ENCODE measurements at regions not wholly inside any gene's neighbourhood (a gene's known extent, or its start where the extent isn't known, plus 50 kb on each side); places are given as distances from the start of the nearest gene placed in this dataset.
A peak's percentile ranks its signal among the peaks of the same experiment; 100 is the strongest.

DNA sequence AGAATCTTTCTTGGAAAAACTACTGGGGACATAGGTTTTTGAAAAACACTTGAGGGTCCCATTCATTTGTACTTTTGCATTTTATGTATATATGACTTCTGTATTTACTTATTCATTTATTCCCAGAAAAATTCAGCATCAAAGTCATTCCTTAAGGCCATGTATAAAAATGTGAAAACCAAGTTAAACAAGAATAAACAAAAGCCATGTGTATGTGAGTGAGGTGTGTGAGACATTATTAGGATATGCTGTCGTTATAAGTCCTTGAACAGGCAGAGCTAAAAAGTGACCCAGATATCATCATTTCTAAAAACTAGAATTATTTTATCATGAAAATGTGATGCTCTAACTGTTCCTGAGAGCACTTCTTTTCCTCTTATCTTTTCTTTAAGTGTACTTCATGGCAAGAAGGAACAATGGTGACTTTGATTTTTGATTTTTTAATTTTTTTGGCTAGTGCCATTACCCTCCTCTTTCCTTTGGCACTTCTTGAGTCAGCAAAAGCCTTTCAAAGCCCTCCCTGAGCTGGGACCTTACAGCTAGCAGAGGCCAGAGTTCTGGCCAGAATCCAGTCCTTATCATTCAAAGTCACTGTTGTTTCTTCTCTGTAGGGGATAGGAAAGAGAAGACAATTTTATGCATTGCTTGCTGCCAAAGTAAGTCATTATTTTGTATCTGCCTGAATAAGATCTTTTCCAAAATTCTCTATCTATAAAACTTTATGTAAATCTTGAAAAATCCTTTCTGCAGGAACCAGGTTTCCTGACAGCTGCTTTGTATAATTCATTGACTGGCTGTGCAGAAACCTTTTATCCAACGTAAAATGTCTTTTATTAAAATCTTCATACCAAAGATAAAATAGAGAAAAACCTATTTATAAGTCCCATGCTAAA, 419.7 kb upstream of the PRICKLE1 start:
- DNase-seq: no peak

DNA sequence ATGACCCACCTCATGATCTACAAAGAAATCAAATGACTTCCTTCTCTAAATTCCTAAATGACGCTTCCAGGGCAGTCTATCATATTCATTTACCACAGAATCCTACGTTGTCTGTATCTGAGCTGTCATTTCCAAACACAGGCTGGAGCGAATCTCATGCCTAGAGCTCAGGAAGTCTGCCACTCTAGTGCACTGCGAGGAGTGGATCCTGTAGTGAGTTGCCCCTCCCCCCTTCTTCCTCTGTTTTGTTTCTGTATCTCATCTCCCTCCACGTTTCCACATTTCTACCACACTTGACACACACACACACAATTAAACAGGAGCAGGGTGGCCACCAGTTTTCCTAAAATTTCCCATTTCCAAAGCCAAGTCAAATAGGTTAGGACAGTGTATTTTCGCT, 415.4 kb upstream of the PRICKLE1 start:
- DNase-seq: peak; percentile 60

DNA sequence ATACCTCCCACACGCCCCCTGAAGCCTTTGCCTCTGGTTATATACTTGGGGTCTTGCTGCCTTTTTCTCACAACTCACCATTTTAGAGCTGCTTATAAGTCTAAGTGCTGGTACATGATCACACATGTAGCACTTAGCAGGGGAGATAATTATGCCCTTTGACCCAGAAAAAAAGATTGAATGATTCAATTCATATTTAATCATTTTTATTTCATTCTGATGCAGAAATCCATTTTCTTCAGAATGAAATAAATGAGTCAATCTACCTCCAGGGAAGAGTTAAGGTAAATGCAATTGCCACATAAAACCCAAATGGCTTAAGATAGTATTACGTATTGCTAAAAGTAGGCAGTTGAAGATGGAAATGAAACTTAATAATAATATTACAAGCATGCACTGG, 414.6 kb upstream of the PRICKLE1 start:
- no peak for DNase-seq

DNA sequence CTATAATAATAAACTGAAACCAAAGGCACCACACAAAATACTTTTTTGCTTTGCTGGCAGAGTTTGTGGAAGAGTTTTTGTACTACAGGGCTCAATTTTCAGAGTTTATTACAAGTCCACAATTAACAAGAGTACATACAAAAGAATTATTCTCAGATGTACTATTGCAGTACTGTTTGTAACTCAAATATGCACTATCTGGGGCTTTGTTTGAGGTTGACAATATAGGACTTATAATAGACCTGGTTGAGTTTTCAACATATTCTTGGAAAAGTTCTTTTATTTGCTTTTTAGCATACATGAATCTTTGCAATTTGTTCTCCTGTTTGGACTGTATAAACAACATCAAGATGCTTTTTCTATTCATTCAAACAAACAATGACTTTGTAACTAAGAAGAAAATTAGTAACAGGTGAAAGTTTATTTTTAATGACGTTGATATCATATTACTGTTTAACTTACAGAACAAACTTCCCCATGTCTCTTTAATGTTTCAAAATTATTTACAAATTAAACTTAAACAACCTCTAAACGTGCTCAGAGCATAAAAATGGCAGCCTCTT, 407.4 kb upstream of the PRICKLE1 start:
- DNase-seq: no peak

DNA sequence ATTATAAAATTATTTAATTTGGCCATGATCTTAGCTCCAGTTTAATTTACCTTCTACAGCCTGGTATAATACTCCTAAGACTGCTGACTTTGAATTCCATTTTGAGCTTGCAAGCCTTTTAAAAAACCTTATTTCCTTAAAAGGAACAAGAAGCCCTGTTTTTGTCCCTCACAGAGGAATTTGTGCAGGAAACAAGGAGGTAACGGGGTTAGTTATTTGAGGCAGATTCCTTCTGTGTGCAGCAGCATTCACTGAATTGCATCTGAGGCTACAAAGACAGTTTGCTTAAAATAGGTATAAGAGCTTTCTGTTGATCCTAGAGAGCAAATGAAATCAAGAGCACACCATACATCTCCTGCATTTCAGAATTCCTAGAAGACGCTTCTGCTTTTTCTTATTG, 403.3 kb upstream of the PRICKLE1 start:
- no peak for DNase-seq

DNA sequence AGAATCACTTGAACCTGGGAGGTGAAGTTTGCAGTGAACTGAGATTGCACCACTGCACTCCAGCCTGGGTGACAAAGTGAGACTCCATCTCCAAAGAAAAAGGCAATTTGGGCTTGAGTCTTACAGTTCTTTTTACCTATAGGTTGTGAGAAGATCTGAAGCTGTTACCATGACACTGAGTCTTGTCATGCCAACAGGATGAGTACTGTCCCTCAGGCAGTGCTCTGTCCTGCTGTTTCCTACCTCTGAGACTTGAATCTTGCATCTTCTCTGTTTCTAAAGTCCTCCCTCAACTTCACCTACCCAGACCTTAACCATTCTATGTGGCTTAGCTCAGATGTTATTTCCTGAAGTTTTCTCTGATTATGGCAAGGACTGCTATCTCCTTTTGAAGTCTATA, 400.8 kb upstream of the PRICKLE1 start:
- peak; percentile 62 for DNase-seq

- peak; percentile 67 for DNase-seq
Observed at GRCh38 chr12:42987216-42987650, 397.7 kb upstream of the PRICKLE1 start.

DNA sequence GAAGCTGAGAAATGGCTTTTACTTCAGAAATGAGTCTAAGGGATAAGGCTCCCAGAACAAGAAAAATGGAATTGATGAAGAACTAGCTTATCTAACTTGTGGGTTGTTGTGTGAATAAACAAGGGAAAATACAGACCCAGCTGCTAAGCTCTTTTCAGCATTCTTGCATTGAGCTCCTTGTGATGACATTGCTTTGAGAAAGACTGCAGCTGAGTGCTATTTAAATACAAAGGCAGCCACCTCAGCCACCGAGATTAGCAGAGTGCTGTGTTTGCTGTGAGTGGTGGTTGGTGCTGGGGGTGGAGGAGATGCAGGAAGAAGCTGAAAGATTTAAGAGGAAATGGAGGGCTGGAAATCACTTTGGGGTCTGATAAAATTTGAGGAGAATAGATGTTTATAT, 396.0 kb upstream of the PRICKLE1 start:
- DNase-seq: peak; percentile 91

GRCh38 chr12:42982828-42983227, 393.3 kb upstream of the PRICKLE1 start:
- no peak for DNase-seq

DNA sequence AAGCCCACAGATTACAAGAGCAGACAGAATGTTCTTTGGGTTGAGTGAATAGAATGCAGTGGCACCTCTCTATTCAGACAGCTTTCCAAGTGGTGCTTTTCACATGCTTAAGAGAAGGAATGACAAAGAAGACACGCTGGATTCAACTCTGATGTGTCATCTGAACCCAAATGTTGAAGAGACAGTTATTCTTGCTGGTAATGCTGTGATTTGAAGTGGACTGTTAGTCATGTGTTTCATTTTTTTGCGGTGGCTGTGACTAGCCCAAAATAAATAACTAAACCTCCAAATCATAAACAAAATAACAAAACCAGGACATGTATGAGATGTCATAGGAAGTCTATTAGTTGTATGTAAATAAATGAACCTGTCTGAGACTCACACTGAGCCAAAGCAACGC, 391.8 kb upstream of the PRICKLE1 start:
- DNase-seq: no peak

DNA sequence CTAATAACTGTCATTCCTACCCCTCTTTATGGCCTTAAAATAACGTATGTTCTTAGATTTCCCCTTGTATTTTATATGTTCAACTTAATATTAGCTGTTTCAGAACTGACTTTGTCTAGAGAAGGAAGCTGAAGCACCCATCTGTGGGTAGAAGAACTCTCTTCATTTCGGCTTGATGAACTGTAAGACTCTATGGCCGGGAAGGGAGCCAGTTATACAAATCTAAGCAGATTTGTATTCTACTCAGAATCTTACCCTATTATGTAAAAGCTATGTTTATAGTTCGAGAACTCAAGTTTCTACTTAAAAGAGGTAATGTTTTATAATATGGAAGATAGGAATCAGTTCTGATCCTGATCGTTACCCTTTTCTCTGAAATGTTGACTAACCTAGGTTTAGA, 390.9 kb upstream of the PRICKLE1 start:
- no peak for DNase-seq

GRCh38 chr12:42979746-42980145, 390.2 kb upstream of the PRICKLE1 start:
- DNase-seq: no peak

- peak; percentile 64 for DNase-seq
Observed at GRCh38 chr12:42978708-42979107, 389.2 kb upstream of the PRICKLE1 start.

GRCh38 chr12:42977451-42978230, 388.1 kb upstream of the PRICKLE1 start:
- DNase-seq: no peak

- DNase-seq: no peak
Observed at GRCh38 chr12:42976620-42977019, 387.1 kb upstream of the PRICKLE1 start.

GRCh38 chr12:42976122-42976521, 386.6 kb upstream of the PRICKLE1 start:
- DNase-seq: no peak

DNA sequence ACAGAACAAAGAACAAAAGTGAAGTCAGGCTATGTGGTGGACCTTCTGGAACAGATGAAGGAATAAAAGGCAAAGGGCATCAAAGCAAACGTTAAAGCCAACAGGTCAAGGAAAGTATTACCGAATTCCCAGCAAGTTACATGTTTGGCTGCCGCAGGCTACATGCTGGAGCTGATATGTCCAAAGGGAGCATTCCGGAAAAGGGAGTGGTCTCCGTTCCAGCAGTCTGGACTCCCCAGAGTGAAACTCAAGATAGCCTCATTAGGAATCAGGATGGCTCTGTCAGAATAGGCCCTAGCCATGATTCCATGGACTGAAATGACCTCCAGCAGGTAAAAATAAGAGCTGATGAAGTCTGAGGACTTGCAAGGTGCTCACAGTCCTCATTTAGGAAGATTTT, 379.8 kb upstream of the PRICKLE1 start:
- DNase-seq: peak; percentile 69

GRCh38 chr12:42968426-42968825, 378.9 kb upstream of the PRICKLE1 start:
- DNase-seq: no peak

- DNase-seq: no peak
Observed at GRCh38 chr12:42967850-42968249, 378.3 kb upstream of the PRICKLE1 start.

- no peak for DNase-seq
Observed at GRCh38 chr12:42963988-42964387, 374.4 kb upstream of the PRICKLE1 start.

GRCh38 chr12:42962384-42962783, 372.8 kb upstream of the PRICKLE1 start:
- DNase-seq: no peak

GRCh38 chr12:42961395-42961794, 371.8 kb upstream of the PRICKLE1 start:
- peak; percentile 74 for DNase-seq

DNA sequence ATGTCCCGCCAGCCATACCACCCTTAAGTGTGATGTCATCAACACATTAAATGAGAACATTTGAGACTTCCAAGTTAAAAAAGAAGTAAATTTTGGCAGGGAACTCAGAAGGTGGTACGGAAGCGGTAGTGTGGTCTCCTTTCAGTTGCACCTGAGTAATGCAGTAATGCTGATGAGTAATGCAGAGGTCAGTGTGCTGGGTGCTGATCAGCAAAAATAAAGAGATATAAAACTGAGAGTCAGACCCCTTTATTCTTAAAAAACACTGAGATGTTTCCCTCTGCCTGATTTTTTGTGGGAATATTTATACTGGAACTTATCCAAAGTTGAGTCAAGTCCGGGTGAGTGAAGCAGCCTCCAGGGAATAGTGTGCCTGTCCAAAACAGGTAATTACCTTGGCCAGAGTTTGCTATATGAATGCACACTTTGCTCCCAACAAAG, 370.6 kb upstream of the PRICKLE1 start:
- no peak for DNase-seq

GRCh38 chr12:42958291-42958674, 368.7 kb upstream of the PRICKLE1 start:
- DNase-seq: no peak

Measured in islet precursor cell (in vitro differentiated cells).